GM12878 (cell line): ENCODE measurements at regions not wholly inside any gene's neighbourhood (a gene's known extent, or its start where the extent isn't known, plus 50 kb on each side); places are given as distances from the start of the nearest gene placed in this dataset.

Experiments
- ATAC-seq: fragments of 200-7000 bp; cut with Tn5 transposase; 3 replicates; pipeline ENCODE4 v1.9.1; 2020; ENCODE audit warnings: mild to moderate bottlenecking, moderate library complexity
- BruUV-seq: library from RNA; stranded (reverse); fragments of 400-500 nt; replicated peaks from 2 replicates; lab custom pipeline; 2021; lab: Mats Ljungman, UMichigan
- CTCF ChIA-PET: fragments of 300-600 bp; sonication (Branson Sonifier 250); formaldehyde crosslinking; extraction: SDS; loops from one replicate; lab custom pipeline; 2021; ENCODE audit warnings: inconsistent platforms; lab: Yijun Ruan, JAX
- POLR2A ChIA-PET: fragments of 350-600 bp; formaldehyde crosslinking; extraction: SDS; loops from one replicate; lab custom pipeline; 2021; ENCODE audit warnings: inconsistent platforms; lab: Charles Lee
- RAD21 ChIA-PET: fragments of 300-600 bp; sonication (Branson Sonifier 250); formaldehyde crosslinking; loops from one replicate; lab custom pipeline; 2023; ENCODE audit warnings: antibody characterized with exemption; ENCODE audit not compliant: unreplicated experiment; lab: Charles Lee
- SMC1A ChIA-PET: fragments of 300-600 bp; sonication (Branson Sonifier 250); formaldehyde crosslinking; loops from one replicate; lab custom pipeline; 2023; ENCODE audit not compliant: unreplicated experiment, uncharacterized antibody; lab: Charles Lee
- DNase-seq: peaks from one replicate; pipeline ENCODE4 v3.0.0-alpha.2; 2011; ENCODE audit warnings: low read depth, low spot score
- FAIRE-seq: peaks from 3 replicates; lab custom pipeline; 2011; peaks lifted over from hg19 to GRCh38; lab: Jason Lieb, UNC
- H2AFZ ChIP-seq: 2 replicates; pipeline ENCODE4 v1.6.0; 2011; ENCODE audit warnings: low read depth, low read length, control low read depth; ENCODE audit not compliant: control insufficient read depth
- H3K27ac ChIP-seq: 2 replicates; pipeline ENCODE4 v1.5.1; 2011; ENCODE audit warnings: control low read depth; ENCODE audit not compliant: control insufficient read depth, insufficient read depth
- H3K27me3 ChIP-seq, 2 experiments: replicated peaks in 1 of 2; 2 replicates each; pipeline versions ENCODE4 v1.6.0 to v1.6.1; 2011; ENCODE audit warnings: low read length in 1 of 2; ENCODE audit not compliant: control insufficient read depth in 2 of 2, insufficient read depth in 2 of 2
- H3K36me3 ChIP-seq, 2 experiments: 2 replicates each; pipeline ENCODE4 v1.5.1; 2011; ENCODE audit warnings: low read length in 1 of 2; ENCODE audit not compliant: control insufficient read depth in 2 of 2, insufficient read depth in 2 of 2
- H3K4me1 ChIP-seq: 2 replicates; pipeline ENCODE4 v1.6.1; 2011; ENCODE audit warnings: mild to moderate bottlenecking, low read length, moderate library complexity, mixed read lengths; ENCODE audit not compliant: control insufficient read depth, insufficient read depth
- H3K4me2 ChIP-seq: 2 replicates; pipeline ENCODE4 v1.6.0; 2011; ENCODE audit warnings: control low read depth; ENCODE audit not compliant: control insufficient read depth, insufficient read depth
- H3K4me3 ChIP-seq: fragments of 200-600 bp; sonication (generic); 2 replicates; pipeline ENCODE4 v1.5.1; 2016
- H3K79me2 ChIP-seq: 2 replicates; pipeline ENCODE4 v1.6.0; 2011; ENCODE audit warnings: low read length; ENCODE audit not compliant: control insufficient read depth, insufficient read depth
- H3K9ac ChIP-seq: 2 replicates; pipeline ENCODE4 v1.8.0; 2011; ENCODE audit warnings: low read length, control low read depth, mixed read lengths; ENCODE audit not compliant: control insufficient read depth, insufficient read depth
- H3K9me3 ChIP-seq: replicated peaks from 3 replicates; pipeline ENCODE4 v1.5.1; 2011; ENCODE audit warnings: mild to moderate bottlenecking, low read length; ENCODE audit not compliant: control insufficient read depth, insufficient read depth
- H4K20me1 ChIP-seq: 2 replicates; pipeline ENCODE4 v1.6.0; 2011; ENCODE audit not compliant: control insufficient read depth, insufficient read depth
- ATF3 ChIP-seq: IDR thresholded peaks from 2 replicates; pipeline ENCODE4 v1.6.1; 2011; ENCODE audit warnings: low read depth, mild to moderate bottlenecking, low read length, moderate library complexity, borderline replicate concordance; ENCODE audit errors: extremely low read depth
- BCL11A ChIP-seq: IDR thresholded peaks from 2 replicates; pipeline ENCODE4 v1.6.1; 2011; ENCODE audit warnings: low read depth, low read length
- CEBPB ChIP-seq, 2 experiments: fragments of 150-350 bp in 1 of 2; IDR thresholded peaks; 2 replicates each; pipeline ENCODE4 v1.6.1; 2012 to 2014; ENCODE audit warnings: low read depth in 2 of 2, low read length in 2 of 2, borderline replicate concordance in 1 of 2, inconsistent platforms in 1 of 2
- E2F8 ChIP-seq: fragments of 450-650 bp; IDR thresholded peaks from 2 replicates; pipeline ENCODE4 v1.6.1; 2018; ENCODE audit warnings: mild to moderate bottlenecking, low read depth, moderate library complexity; ENCODE audit not compliant: partially characterized antibody
- HSF1 ChIP-seq: fragments of 150-350 bp; IDR thresholded peaks from 2 replicates; pipeline ENCODE4 v1.6.1; 2014; ENCODE audit warnings: mild to moderate bottlenecking, low read depth, low read length
- JUNB ChIP-seq: IDR thresholded peaks from 2 replicates; pipeline ENCODE4 v1.6.1; 2016; ENCODE audit warnings: antibody characterized with exemption, mild to moderate bottlenecking
- JUND ChIP-seq: IDR thresholded peaks from 2 replicates; pipeline ENCODE4 v1.6.1; 2012; ENCODE audit warnings: low read depth, mild to moderate bottlenecking, low read length, improper control_type of control experiment, moderate library complexity
- MEF2B ChIP-seq: fragments of 450-650 bp; IDR thresholded peaks from 2 replicates; pipeline ENCODE4 v1.6.1; 2018; ENCODE audit warnings: mild to moderate bottlenecking, moderate library complexity; ENCODE audit not compliant: partially characterized antibody, poor library complexity, severe bottlenecking
- NR2C2 ChIP-seq: IDR thresholded peaks from 2 replicates; pipeline ENCODE4 v1.6.1; 2011; ENCODE audit warnings: borderline replicate concordance, low read depth; ENCODE audit not compliant: control insufficient read depth, insufficient read length
- POLR2AphosphoS2 ChIP-seq: IDR thresholded peaks from 2 replicates; pipeline ENCODE4 v1.6.1; 2011; ENCODE audit warnings: low read depth, mild to moderate bottlenecking, low read length, improper control_type of control experiment, moderate library complexity
- POLR2AphosphoS5 ChIP-seq: IDR thresholded peaks from 2 replicates; pipeline ENCODE4 v1.6.1; 2011; ENCODE audit warnings: mild to moderate bottlenecking, low read length, inconsistent platforms
- SIN3A ChIP-seq: IDR thresholded peaks from 2 replicates; pipeline ENCODE4 v1.6.1; 2012; ENCODE audit warnings: low read depth, low read length, improper control_type of control experiment
- SMAD5 ChIP-seq: IDR thresholded peaks from 2 replicates; pipeline ENCODE4 v1.6.1; 2016; ENCODE audit warnings: antibody characterized with exemption, low read depth
- TCF3 ChIP-seq: IDR thresholded peaks from 2 replicates; pipeline ENCODE4 v1.6.1; 2012; ENCODE audit warnings: low read depth, mild to moderate bottlenecking, low read length, borderline replicate concordance; ENCODE audit not compliant: insufficient read depth
- ZBTB4 ChIP-seq: fragments of 450-650 bp; formaldehyde crosslinking; IDR thresholded peaks from 2 replicates; pipeline ENCODE4 v1.4.0; 2022; ENCODE audit warnings: mild to moderate bottlenecking, moderate library complexity
- WGBS: methylation state at CpG from one replicate; pipeline ENCODE4 v1.1.6; 2016; ENCODE audit warnings: low lambda C conversion rate; ENCODE audit not compliant: insufficient replicate concordance, insufficient coverage; ENCODE audit errors: missing lambda C conversion rate; 5-methylcytosine and 5-hydroxymethylcytosine counted together
- in situ Hi-C: fragments of 300-500 bp; cut with MboI; formaldehyde crosslinking; loops from 9 replicates; pipeline ENCODE4 v1.14.3; 2018; ENCODE audit warnings: mixed read lengths
- intact Hi-C: fragments of 100-400 bp; cut with micrococcal nuclease; formaldehyde crosslinking; loops from one replicate; pipeline ENCODE4 v1.14.2; 2022; ENCODE audit not compliant: unreplicated experiment

GRCh38 chr2:175730050-175730449 is 272.0 kb downstream of the LNPK start (continued):
- TF ChIP-seq NR2C2 (no peak), SIN3A (no peak), ZBTB4 (CRISPR knock-in tag) (no peak)

- H3K9ac ChIP-seq = no peak overlapping the region
- ATAC-seq = no peak
- no peaks in the 10 kb centered on the region for H4K20me1 ChIP-seq
- no TSS peak for BruUV-seq
- H3K79me2 ChIP-seq = no peaks in the 10 kb centered on the region
- ChIA-PET SMC1A (no interaction called here), POLR2A (no interaction called here), CTCF (interaction anchor here (0.9 kb wide), 1 partner anchor 22 kb away, joined by 3 read pairs; no protein-coding TSS in a partner anchor), RAD21 (no interaction called here)
- no peak for DNase-seq
- H3K4me1 ChIP-seq = no peaks in the 10 kb centered on the region
- no peak overlapping the region for H3K27ac ChIP-seq
- no peak overlapping the region for H3K4me3 ChIP-seq
- intact Hi-C loops = no loop called here
- H3K4me2 ChIP-seq = no peak overlapping the region
- H2AFZ ChIP-seq = no peak overlapping the region
- no peaks in the 10 kb centered on the region for H3K9me3 ChIP-seq
- no peak for FAIRE-seq
- H3K27me3 ChIP-seq = no peaks in the 10 kb centered on the region
- H3K36me3 ChIP-seq = no peaks in the 10 kb centered on the region
- in situ Hi-C loops = no loop called here
- WGBS = 23% methylated on average over 4 of the region's 4 CpGs
- TF ChIP-seq HSF1 (no peak), JUNB (no peak), ATF3 (no peak), MEF2B (no peak), TCF3 (no peak), BCL11A (no peak), POLR2AphosphoS5 (no peak), CEBPB (IDR thresholded peaks at IDR 0.05; ENCODE audit: borderline replicate concordance in 1 of 2, low read depth in 2 of 2, low read length in 2 of 2) (no peak), POLR2AphosphoS2 (no peak), JUND (no peak), E2F8 (no peak), SMAD5 (no peak)
Measured at GRCh38 chr2:175729049-175729706, 272.9 kb downstream of the LNPK start.
